DND-41 (cell line): ENCODE measurements at regions not wholly inside any gene's neighbourhood (a gene's known extent, or its start where the extent isn't known, plus 50 kb on each side); places are given as distances from the start of the nearest gene placed in this dataset.

Source experiments
- ATAC-seq: fragments of 200-7000 bp; cut with Tn5 transposase; 3 replicates; pipeline ENCODE4 v1.9.1; 2021; ENCODE audit warnings: low read depth; ENCODE audit not compliant: insufficient read depth
- DNase-seq: peaks from one replicate; pipeline ENCODE4 v3.0.0-alpha.2; 2020
- H2AFZ ChIP-seq: 2 replicates; pipeline ENCODE4 v1.6.0; 2012; ENCODE audit warnings: low read depth, low read length
- H3K27ac ChIP-seq: 2 replicates; pipeline ENCODE4 v1.5.1; 2012; ENCODE audit warnings: low read length, inconsistent platforms
- H3K27me3 ChIP-seq: fragments of 200-600 bp; sonication (generic); 2 replicates; pipeline ENCODE4 v1.6.0; 2012; ENCODE audit warnings: low read length, mild to moderate bottlenecking, inconsistent platforms; ENCODE audit not compliant: insufficient read depth, poor library complexity
- H3K36me3 ChIP-seq: 2 replicates; pipeline ENCODE4 v1.5.1; 2012; ENCODE audit warnings: low read length, inconsistent platforms; ENCODE audit not compliant: insufficient read depth
- H3K4me1 ChIP-seq: 2 replicates; pipeline ENCODE4 v1.5.1; 2012; ENCODE audit warnings: mild to moderate bottlenecking, low read length; ENCODE audit not compliant: insufficient read depth
- H3K4me2 ChIP-seq: 2 replicates; pipeline ENCODE4 v1.6.0; 2012; ENCODE audit warnings: mild to moderate bottlenecking, moderate library complexity, low read length, inconsistent platforms; ENCODE audit not compliant: insufficient read depth
- H3K4me3 ChIP-seq, 2 experiments: fragments of 200-600 bp in 1 of 2; shearing (Covaris generic) in 1 of 2; 2 replicates each; pipeline ENCODE4 v1.5.1; 2012 to 2016; ENCODE audit warnings: inconsistent platforms in 2 of 2, low read length in 2 of 2, mild to moderate bottlenecking in 2 of 2, low read depth in 1 of 2, moderate library complexity in 1 of 2
- H3K79me2 ChIP-seq: 2 replicates; pipeline ENCODE4 v1.6.0; 2012; ENCODE audit warnings: low read length, inconsistent platforms; ENCODE audit not compliant: insufficient read depth
- H3K9ac ChIP-seq: 2 replicates; pipeline ENCODE4 v1.6.0; 2012; ENCODE audit warnings: low read depth, mild to moderate bottlenecking, inconsistent platforms, low read length, moderate library complexity
- H3K9me3 ChIP-seq: 2 replicates; pipeline ENCODE4 v1.5.1; 2012; ENCODE audit warnings: low read length, moderate library complexity, mild to moderate bottlenecking, inconsistent platforms; ENCODE audit not compliant: insufficient read depth, severe bottlenecking
- H4K20me1 ChIP-seq: 2 replicates; pipeline ENCODE4 v1.6.0; 2012; ENCODE audit warnings: low read length; ENCODE audit not compliant: insufficient read depth
- EZH2 ChIP-seq: IDR thresholded peaks from 3 replicates; pipeline ENCODE4 v1.6.1; 2012; ENCODE audit warnings: borderline replicate concordance, low read depth, mild to moderate bottlenecking, moderate library complexity, low read length, inconsistent platforms; ENCODE audit not compliant: severe bottlenecking
- TF ChIP-seq, protein P1 (sequence below): IDR thresholded peaks from 2 replicates; pipeline ENCODE4 v1.5.1; 2012; ENCODE audit warnings: borderline replicate concordance, low read length, moderate library complexity, mild to moderate bottlenecking; ENCODE audit not compliant: poor library complexity, severe bottlenecking; ENCODE audit errors: extremely low read depth

DNA sequence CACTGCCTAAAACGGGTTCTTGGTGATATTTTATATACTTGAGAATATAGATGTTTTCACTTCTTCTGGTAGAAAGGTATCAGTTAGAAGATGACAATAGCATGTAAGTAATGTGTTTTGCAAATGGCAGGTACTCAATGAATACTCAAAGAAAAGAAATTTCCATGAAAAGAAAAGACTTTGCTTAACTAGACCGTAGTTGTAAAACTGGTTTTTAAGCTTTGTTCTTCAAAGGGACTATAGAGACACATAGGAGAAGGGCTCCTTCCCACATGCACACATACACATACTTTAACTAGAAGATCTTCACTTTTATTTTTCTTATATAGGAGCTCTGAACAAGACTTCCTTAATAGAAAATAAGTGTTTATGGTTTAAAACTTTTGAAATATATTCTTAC, 215.3 kb upstream of the RND3 start:
- TF ChIP-seq EZH2 = no peak
- TF ChIP-seq, protein P1, sequence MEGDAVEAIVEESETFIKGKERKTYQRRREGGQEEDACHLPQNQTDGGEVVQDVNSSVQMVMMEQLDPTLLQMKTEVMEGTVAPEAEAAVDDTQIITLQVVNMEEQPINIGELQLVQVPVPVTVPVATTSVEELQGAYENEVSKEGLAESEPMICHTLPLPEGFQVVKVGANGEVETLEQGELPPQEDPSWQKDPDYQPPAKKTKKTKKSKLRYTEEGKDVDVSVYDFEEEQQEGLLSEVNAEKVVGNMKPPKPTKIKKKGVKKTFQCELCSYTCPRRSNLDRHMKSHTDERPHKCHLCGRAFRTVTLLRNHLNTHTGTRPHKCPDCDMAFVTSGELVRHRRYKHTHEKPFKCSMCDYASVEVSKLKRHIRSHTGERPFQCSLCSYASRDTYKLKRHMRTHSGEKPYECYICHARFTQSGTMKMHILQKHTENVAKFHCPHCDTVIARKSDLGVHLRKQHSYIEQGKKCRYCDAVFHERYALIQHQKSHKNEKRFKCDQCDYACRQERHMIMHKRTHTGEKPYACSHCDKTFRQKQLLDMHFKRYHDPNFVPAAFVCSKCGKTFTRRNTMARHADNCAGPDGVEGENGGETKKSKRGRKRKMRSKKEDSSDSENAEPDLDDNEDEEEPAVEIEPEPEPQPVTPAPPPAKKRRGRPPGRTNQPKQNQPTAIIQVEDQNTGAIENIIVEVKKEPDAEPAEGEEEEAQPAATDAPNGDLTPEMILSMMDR = no peak
- H3K9me3 ChIP-seq = no peaks in the 10 kb centered on the region
- no peaks in the 10 kb centered on the region for H4K20me1 ChIP-seq
- H3K27me3 ChIP-seq = no peaks in the 10 kb centered on the region
- no peak overlapping the region for H3K4me2 ChIP-seq
- no peak overlapping the region for H2AFZ ChIP-seq
- ATAC-seq (no peak), DNase-seq (no peak)
- H3K4me3 ChIP-seq = no peak overlapping the region
- H3K79me2 ChIP-seq = no peaks in the 10 kb centered on the region
- H3K4me1 ChIP-seq = no peaks in the 10 kb centered on the region
- no peak overlapping the region for H3K9ac ChIP-seq
- H3K27ac ChIP-seq = no peak overlapping the region
- no peaks in the 10 kb centered on the region for H3K36me3 ChIP-seq

DNA sequence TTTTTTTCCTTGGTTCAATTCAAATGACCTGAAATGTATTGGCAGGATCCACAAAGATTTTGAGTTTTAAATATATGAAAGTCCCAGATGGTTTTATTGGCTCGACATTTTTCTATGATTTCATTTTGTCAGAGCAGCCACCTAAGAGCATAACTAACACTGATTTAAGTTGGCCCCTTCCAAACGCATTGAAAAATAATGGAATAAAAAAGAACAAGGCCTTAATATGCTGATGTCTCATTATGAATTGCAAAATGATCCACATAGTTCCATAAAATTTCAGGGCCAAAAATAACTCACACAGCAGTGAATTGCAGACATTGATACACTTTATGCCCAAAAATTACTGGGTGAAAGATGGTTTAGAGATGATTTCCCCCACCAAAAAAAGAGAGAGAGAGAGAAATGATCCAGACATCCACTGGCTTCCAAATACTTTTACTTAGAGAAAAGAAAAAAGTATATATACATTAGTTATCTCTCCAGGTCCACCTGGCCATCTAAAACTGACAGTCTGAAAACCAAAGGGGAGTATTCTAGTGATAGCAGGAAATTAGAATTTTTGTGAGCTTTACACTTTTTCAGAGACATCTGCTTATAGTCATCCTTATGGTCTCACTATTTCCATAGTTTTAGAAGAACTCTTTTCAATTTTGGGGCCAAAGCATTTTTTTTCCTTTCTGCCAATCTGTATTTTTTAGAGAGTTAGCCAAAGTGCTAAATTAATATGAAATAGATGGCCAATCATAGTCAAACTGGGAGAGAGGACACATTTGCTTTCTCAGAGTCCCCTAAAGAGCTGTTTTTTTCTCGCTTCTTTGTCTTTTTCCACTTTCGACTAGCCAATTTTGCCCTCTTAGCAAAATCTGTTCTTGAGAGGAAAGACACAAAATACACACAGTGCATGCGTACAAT, 213.5 kb upstream of the RND3 start:
- Histone ChIP-seq H3K27ac (no peak overlapping the region), H2AFZ (no peak overlapping the region), H3K9ac (no peak overlapping the region), H3K4me2 (no peak overlapping the region), H4K20me1 (no peaks in the 10 kb centered on the region), H3K4me3 (no peak overlapping the region), H3K4me1 (no peaks in the 10 kb centered on the region), H3K27me3 (no peaks in the 10 kb centered on the region), H3K9me3 (no peaks in the 10 kb centered on the region), H3K36me3 (no peaks in the 10 kb centered on the region), H3K79me2 (no peaks in the 10 kb centered on the region)
- ATAC-seq (no peak), DNase-seq (no peak)
- TF ChIP-seq, protein P1 = no peak
- TF ChIP-seq EZH2 = no peak

DNA sequence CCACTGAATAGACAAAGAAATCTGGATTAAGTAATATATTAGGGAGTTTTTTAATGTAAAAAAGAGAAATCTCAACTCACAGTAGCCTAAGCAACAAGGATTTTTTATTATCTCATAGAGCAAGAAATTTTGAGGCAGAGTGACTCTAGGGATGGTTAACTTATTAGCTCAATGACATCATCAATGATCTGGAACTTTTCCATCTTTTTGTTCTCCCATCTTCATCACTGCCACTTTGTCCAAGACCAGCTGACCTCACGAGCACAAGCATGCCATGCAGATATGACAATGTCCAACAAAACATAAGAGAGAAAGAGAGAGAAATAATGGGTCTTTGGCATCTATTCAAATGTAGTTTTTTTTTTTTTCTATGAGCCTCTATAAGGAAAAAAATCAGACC, 211.8 kb upstream of the RND3 start:
- no peak for DNase-seq
- Histone ChIP-seq H3K4me2 (no peak overlapping the region), H3K4me1 (no peaks in the 10 kb centered on the region), H3K27me3 (no peaks in the 10 kb centered on the region), H3K27ac (no peak overlapping the region), H3K9me3 (no peaks in the 10 kb centered on the region), H4K20me1 (no peaks in the 10 kb centered on the region), H3K4me3 (no peak overlapping the region), H3K36me3 (no peaks in the 10 kb centered on the region), H2AFZ (no peak overlapping the region), H3K79me2 (no peaks in the 10 kb centered on the region), H3K9ac (no peak overlapping the region)
- ATAC-seq = no peak
- TF ChIP-seq EZH2 = no peak
- TF ChIP-seq, protein P1 = no peak
